Retinal pigment epithelial cell (primary cell): ENCODE measurements at regions not wholly inside any gene's neighbourhood (a gene's known extent, or its start where the extent isn't known, plus 50 kb on each side); places are given as distances from the start of the nearest gene placed in this dataset.

Experiments
- DNase-seq: peaks from one replicate; pipeline ENCODE4 v3.0.0-alpha.2; 2010; ENCODE audit warnings: low read depth
- H3K4me3 ChIP-seq: 2 replicates; pipeline ENCODE4 v1.5.1; 2011; ENCODE audit warnings: mild to moderate bottlenecking, low read length, control low read depth, moderate library complexity
- TF ChIP-seq, protein P1 (sequence below): conservative IDR thresholded peaks from 2 replicates; pipeline ENCODE4 v1.5.1; 2011; ENCODE audit warnings: low read depth, low read length, control low read depth, inconsistent platforms

DNA sequence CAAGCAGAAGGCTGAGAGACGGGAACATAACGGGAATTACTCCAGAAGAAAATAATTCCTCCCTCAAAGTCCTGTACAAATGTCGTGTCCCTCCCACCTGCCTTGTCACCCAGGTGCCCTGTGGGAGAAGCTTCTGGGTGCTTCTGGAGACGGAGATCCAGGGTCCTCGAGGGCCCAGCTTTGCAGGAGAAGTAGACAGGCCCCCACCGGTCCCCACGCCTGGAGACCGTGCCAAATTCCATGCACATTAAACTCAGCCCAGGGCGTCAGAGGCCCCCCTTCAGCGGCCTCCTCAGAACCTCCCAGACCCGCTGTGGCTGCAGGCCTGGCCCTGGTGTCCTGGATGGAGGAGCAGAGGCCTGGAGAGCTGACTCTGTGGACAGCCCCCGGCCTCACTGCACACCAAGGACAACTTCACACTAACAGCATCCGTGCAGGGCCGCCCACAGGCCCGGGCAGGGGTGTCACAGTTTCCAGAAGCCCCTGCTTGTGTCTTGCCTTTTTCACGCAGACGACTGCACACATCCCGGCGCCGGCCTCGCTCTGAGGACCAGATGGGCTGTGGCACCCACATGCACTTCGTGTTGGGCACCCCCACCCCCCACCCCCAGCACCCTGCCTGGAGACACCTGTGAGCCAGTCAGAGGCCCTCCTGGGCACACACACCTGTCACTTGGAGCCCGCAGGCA, 734.3 kb downstream of the BRD1 start:
- no peak overlapping the region for H3K4me3 ChIP-seq
- no peak for DNase-seq
- TF ChIP-seq, protein P1, sequence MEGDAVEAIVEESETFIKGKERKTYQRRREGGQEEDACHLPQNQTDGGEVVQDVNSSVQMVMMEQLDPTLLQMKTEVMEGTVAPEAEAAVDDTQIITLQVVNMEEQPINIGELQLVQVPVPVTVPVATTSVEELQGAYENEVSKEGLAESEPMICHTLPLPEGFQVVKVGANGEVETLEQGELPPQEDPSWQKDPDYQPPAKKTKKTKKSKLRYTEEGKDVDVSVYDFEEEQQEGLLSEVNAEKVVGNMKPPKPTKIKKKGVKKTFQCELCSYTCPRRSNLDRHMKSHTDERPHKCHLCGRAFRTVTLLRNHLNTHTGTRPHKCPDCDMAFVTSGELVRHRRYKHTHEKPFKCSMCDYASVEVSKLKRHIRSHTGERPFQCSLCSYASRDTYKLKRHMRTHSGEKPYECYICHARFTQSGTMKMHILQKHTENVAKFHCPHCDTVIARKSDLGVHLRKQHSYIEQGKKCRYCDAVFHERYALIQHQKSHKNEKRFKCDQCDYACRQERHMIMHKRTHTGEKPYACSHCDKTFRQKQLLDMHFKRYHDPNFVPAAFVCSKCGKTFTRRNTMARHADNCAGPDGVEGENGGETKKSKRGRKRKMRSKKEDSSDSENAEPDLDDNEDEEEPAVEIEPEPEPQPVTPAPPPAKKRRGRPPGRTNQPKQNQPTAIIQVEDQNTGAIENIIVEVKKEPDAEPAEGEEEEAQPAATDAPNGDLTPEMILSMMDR, result no peak

DNA sequence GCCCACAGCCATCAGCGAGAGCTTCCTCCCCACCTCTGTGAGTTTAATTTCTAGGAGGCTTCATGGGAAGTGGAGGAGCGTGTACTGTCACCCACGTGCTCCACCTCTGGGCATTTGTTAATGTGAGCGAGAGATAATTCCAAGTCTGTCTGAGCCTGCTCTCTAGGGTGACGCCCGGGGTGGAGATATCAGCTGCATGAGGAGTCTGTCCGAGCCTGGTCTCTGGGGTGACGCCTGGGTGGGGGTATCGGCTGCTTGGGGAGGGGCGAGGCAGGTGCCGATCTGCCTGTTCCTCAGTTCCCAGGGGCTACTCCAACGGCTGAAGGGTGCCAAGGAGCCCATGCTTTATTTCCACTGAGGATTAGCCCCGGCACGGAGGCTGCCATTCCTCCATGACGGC, 735.0 kb downstream of the BRD1 start:
- TF ChIP-seq, protein P1, result no peak
- H3K4me3 ChIP-seq, result no peak overlapping the region
- no peak for DNase-seq

DNA sequence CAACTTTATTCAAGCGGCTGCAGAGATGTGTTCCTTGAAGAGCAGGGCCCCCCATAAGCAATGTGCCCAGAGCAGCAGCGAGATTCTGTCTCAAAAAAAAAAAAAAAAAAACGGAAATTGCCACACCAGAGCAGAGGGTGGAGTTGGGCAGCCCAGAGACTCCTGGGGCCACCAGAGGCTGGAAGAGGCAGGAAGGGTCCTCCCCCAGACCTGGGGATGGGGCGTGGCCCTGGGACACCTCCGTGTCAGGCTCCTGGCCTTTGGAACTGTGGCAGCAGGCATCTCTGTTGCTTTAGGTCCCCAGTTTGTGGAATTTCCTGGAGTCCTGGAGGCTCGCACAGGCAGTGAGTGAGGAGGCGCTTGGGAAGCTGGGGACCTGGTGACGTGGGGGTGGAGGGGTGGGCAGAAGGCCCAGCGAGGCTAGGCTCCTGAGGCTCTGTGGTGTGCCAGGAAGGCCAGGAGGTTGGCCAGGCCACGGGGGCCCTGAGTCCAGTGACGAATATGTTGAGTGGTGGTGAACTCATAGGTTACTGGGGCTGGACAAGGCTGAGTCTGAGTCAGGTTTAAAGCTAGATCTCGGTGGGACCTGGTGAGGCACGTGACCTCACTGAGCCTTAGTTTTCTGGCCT, 735.6 kb downstream of the BRD1 start:
- no peak overlapping the region for H3K4me3 ChIP-seq
- TF ChIP-seq, protein P1, result no peak

DNA sequence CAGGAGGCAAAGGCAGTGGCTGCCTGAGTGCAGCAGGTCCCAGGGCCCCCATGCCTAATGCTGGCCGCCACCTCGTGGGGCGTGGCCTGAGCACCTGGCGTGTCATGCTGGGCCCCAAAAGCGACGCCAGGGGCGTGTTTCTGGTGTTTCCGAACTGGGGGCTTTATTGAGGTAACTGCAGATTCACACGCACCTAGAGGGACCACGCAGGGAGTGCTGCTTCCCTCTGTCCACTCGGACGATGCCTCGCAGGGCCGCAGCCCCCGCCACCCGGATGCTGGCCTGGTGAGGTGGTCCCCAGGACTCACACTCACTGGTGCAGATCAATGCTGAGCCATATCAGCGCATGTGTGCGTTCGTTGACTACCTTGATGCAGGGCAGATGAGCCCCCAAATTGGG, 736.2 kb downstream of the BRD1 start:
- H3K4me3 ChIP-seq, result no peak overlapping the region
- TF ChIP-seq, protein P1, result no peak
- DNase-seq, result no peak

More for the DNA sequence above, 735.6 kb downstream of the BRD1 start:
- no peak for DNase-seq

DNA sequence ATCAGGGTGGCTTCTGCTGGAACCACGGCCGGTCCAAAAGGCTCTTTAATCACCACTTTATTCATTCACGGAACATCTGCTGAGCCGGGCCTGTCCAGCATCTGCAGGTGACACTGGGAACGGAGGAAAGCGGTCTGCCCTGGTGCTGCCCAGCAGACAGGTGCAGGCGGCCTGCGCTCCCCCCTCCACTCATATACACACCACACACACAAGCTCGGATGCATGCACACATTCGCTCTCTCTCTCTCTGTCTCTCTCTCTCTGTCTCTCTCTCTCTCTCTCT, 736.9 kb downstream of the BRD1 start:
- no peak overlapping the region for H3K4me3 ChIP-seq
- no peak for DNase-seq
- TF ChIP-seq, protein P1, result no peak

DNA sequence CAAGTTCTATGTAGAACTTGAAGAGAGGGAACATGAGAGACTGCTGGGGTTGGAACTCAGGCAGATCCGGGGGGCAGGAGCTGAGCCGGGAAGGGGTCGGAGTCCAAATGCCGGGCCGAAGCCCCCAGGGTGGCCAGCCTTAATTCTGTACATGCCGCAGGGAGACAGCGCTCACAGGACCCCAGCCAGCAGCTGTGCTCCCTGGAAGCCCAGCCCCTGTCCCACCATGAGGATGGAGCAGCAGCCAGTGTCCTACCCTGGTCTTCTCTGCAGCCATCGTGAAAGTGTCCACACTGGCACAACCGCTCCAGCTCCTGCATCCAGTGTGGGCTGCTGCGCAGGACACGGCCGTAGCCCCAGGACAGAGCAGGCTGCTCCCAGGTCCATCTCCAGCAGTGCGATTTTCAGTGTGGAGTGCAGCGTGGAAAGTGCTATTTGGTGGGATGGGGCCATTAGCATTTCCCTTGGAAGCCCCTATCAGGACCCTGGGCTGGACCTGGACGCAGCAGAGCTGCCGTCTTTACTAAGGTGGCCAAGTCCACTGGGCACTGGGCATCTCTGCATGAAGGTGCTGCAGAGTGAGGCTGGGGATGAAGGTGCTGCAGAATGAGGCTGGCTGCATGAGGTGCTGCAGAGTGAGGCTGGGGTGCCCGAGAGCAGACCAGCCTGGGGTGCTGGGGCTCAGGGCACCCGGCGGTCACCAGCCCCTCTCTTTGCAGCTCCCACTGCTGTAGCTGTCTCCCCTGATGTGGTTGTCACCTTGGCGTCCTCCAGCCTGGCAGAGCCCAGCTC, 737.4 kb downstream of the BRD1 start:
- TF ChIP-seq, protein P1, result no peak
- H3K4me3 ChIP-seq, result no peak overlapping the region
- DNase-seq, result no peak
